ENCODE measurements at regions not wholly inside any gene's neighbourhood (a gene's known extent, or its start where the extent isn't known, plus 50 kb on each side); places are given as distances from the start of the nearest gene placed in this dataset.

- Histone ChIP-seq H3K36me3 (ENCODE audit: low read depth) (no peaks in the 10 kb centered on the region), H3K27me3 (replicated peaks; ENCODE audit: insufficient read depth) (no peaks in the 10 kb centered on the region), H3K27ac (no peak overlapping the region), H3K79me2 (ENCODE audit: insufficient read depth) (no peaks in the 10 kb centered on the region), H3K4me3 (no peak overlapping the region), H4K20me1 (ENCODE audit: insufficient read depth) (no peaks in the 10 kb centered on the region), H3K4me1 (ENCODE audit: insufficient read depth) (no peaks in the 10 kb centered on the region), H3K4me2 (ENCODE audit: unreplicated experiment) (no peak overlapping the region), H3F3A (ENCODE audit: insufficient read depth) (no peaks in the 10 kb centered on the region), H3K9me3 (ENCODE audit: low read depth) (no peaks in the 10 kb centered on the region), H3K9me2 (ENCODE audit: insufficient read depth) (no peaks in the 10 kb centered on the region), H2AFZ (no peak overlapping the region), H3K9ac (no peak overlapping the region)
- in situ Hi-C loops (cut with MboI), result no loop called here
- WGBS, 2 experiments (ENCODE audit: low coverage in 1 of 2, low lambda C conversion rate in 2 of 2, missing lambda C conversion rate in 2 of 2), result 10 to 18% methylated on average over 3 of the region's 3 CpGs
- TF ChIP-seq EZH2phosphoT487 (IDR thresholded peaks at IDR 0.05; ENCODE audit: insufficient read depth, low read depth), result no peak
- TF ChIP-seq EZH2 (IDR thresholded peaks at IDR 0.05; ENCODE audit: insufficient read depth, poor library complexity, severe bottlenecking), result no peak
- DNase-seq, result no peak
These were observed 208.0 kb downstream of the GALR1 start for GRCh38 chr18:77457681-77458080.

GRCh38 chr18:77461062-77461688, 211.5 kb downstream of the GALR1 start:
- Histone ChIP-seq H3K4me1 (ENCODE audit: insufficient read depth) (no peaks in the 10 kb centered on the region), H3K9me2 (ENCODE audit: insufficient read depth) (no peaks in the 10 kb centered on the region), H2AFZ (no peak overlapping the region), H3K36me3 (ENCODE audit: low read depth) (no peaks in the 10 kb centered on the region), H3K4me3 (no peak overlapping the region), H3F3A (ENCODE audit: insufficient read depth) (no peaks in the 10 kb centered on the region), H3K9ac (no peak overlapping the region), H3K4me2 (ENCODE audit: unreplicated experiment) (no peak overlapping the region), H3K27me3 (replicated peaks; ENCODE audit: insufficient read depth) (no peaks in the 10 kb centered on the region), H3K79me2 (ENCODE audit: insufficient read depth) (no peaks in the 10 kb centered on the region), H3K9me3 (ENCODE audit: low read depth) (no peaks in the 10 kb centered on the region), H3K27ac (no peak overlapping the region), H4K20me1 (ENCODE audit: insufficient read depth) (no peaks in the 10 kb centered on the region)
- TF ChIP-seq EZH2 (IDR thresholded peaks at IDR 0.05; ENCODE audit: insufficient read depth, poor library complexity, severe bottlenecking), result no peak
- no peak for TF ChIP-seq EZH2phosphoT487 (IDR thresholded peaks at IDR 0.05; ENCODE audit: insufficient read depth, low read depth)
- DNase-seq, result no peak
- in situ Hi-C loops (cut with MboI), result no loop called here
- 37 to 44% methylated on average over 6 of the region's 6 CpGs for WGBS, 2 experiments (ENCODE audit: low coverage in 1 of 2, low lambda C conversion rate in 2 of 2, missing lambda C conversion rate in 2 of 2)

GRCh38 chr18:77464917-77465316, 215.3 kb downstream of the GALR1 start:
- Histone ChIP-seq H3K4me1 (ENCODE audit: insufficient read depth) (no peaks in the 10 kb centered on the region), H3K27ac (no peak overlapping the region), H3K36me3 (ENCODE audit: low read depth) (no peaks in the 10 kb centered on the region), H3K27me3 (replicated peaks; ENCODE audit: insufficient read depth) (no peaks in the 10 kb centered on the region), H3K9me3 (ENCODE audit: low read depth) (no peaks in the 10 kb centered on the region), H3K4me3 (no peak overlapping the region), H4K20me1 (ENCODE audit: insufficient read depth) (no peaks in the 10 kb centered on the region), H3K79me2 (ENCODE audit: insufficient read depth) (no peaks in the 10 kb centered on the region), H3K9me2 (ENCODE audit: insufficient read depth) (no peaks in the 10 kb centered on the region), H3F3A (ENCODE audit: insufficient read depth) (no peaks in the 10 kb centered on the region), H3K4me2 (ENCODE audit: unreplicated experiment) (no peak overlapping the region), H3K9ac (no peak overlapping the region), H2AFZ (no peak overlapping the region)
- no peak for DNase-seq
- no peak for TF ChIP-seq EZH2phosphoT487 (IDR thresholded peaks at IDR 0.05; ENCODE audit: insufficient read depth, low read depth)
- TF ChIP-seq EZH2 (IDR thresholded peaks at IDR 0.05; ENCODE audit: insufficient read depth, poor library complexity, severe bottlenecking), result no peak
- 20 to 24% methylated on average over 3 of the region's 3 CpGs for WGBS, 2 experiments (ENCODE audit: low coverage in 1 of 2, low lambda C conversion rate in 2 of 2, missing lambda C conversion rate in 2 of 2)
- in situ Hi-C loops (cut with MboI), result no loop called here

- in situ Hi-C loops (cut with MboI), result no loop called here
These were observed 217.2 kb downstream of the GALR1 start for GRCh38 chr18:77466890-77467289.

GRCh38 chr18:77469131-77469530, 219.5 kb downstream of the GALR1 start:
- DNase-seq, result no peak
- TF ChIP-seq EZH2phosphoT487 (IDR thresholded peaks at IDR 0.05; ENCODE audit: insufficient read depth, low read depth) (no peak), EZH2 (IDR thresholded peaks at IDR 0.05; ENCODE audit: insufficient read depth, poor library complexity, severe bottlenecking) (no peak)
- H3K36me3 ChIP-seq (ENCODE audit: low read depth), result no peaks in the 10 kb centered on the region
- H3K9me2 ChIP-seq (ENCODE audit: insufficient read depth), result no peaks in the 10 kb centered on the region
- no peak overlapping the region for H3K27ac ChIP-seq
- no peak overlapping the region for H3K4me2 ChIP-seq (ENCODE audit: unreplicated experiment)
- no peak overlapping the region for H3K9ac ChIP-seq
- H2AFZ ChIP-seq, result no peak overlapping the region
- no peaks in the 10 kb centered on the region for H3F3A ChIP-seq (ENCODE audit: insufficient read depth)
- no peaks in the 10 kb centered on the region for H3K79me2 ChIP-seq (ENCODE audit: insufficient read depth)
- H3K27me3 ChIP-seq (replicated peaks; ENCODE audit: insufficient read depth), result no peaks in the 10 kb centered on the region
- in situ Hi-C loops (cut with MboI), result no loop called here
- no peak overlapping the region for H3K4me3 ChIP-seq
- WGBS, 2 experiments (ENCODE audit: low coverage in 1 of 2, low lambda C conversion rate in 2 of 2, missing lambda C conversion rate in 2 of 2), result 68 to 84% methylated on average over 4 of the region's 4 CpGs
- no peaks in the 10 kb centered on the region for H3K4me1 ChIP-seq (ENCODE audit: insufficient read depth)
- no peaks in the 10 kb centered on the region for H3K9me3 ChIP-seq (ENCODE audit: low read depth)
- H4K20me1 ChIP-seq (ENCODE audit: insufficient read depth), result no peaks in the 10 kb centered on the region

More at GRCh38 chr18:77466890-77467289, 217.2 kb downstream of the GALR1 start:
- Histone ChIP-seq H3K9me2 (ENCODE audit: insufficient read depth) (no peaks in the 10 kb centered on the region), H3K4me2 (ENCODE audit: unreplicated experiment) (no peak overlapping the region), H3K79me2 (ENCODE audit: insufficient read depth) (no peaks in the 10 kb centered on the region), H3K9ac (no peak overlapping the region), H2AFZ (no peak overlapping the region), H3K36me3 (ENCODE audit: low read depth) (no peaks in the 10 kb centered on the region), H3K9me3 (ENCODE audit: low read depth) (no peaks in the 10 kb centered on the region), H3F3A (ENCODE audit: insufficient read depth) (no peaks in the 10 kb centered on the region), H4K20me1 (ENCODE audit: insufficient read depth) (no peaks in the 10 kb centered on the region), H3K4me1 (ENCODE audit: insufficient read depth) (no peaks in the 10 kb centered on the region), H3K27ac (no peak overlapping the region), H3K27me3 (replicated peaks; ENCODE audit: insufficient read depth) (no peaks in the 10 kb centered on the region), H3K4me3 (no peak overlapping the region)
- no peak for DNase-seq
- no peak for TF ChIP-seq EZH2 (IDR thresholded peaks at IDR 0.05; ENCODE audit: insufficient read depth, poor library complexity, severe bottlenecking)
- no peak for TF ChIP-seq EZH2phosphoT487 (IDR thresholded peaks at IDR 0.05; ENCODE audit: insufficient read depth, low read depth)
